ENCODE measurements at regions not wholly inside any gene's neighbourhood (a gene's known extent, or its start where the extent isn't known, plus 50 kb on each side); places are given as distances from the start of the nearest gene placed in this dataset.

- DNase-seq (ENCODE audit: low spot score) (peak; percentile 82), ATAC-seq (ENCODE audit: low read depth) (peak; percentile 58)
- H3K36me3 ChIP-seq (ENCODE audit: low read depth) = peaks cover 91% of the 10 kb centered on the region
- peak overlapping the region; percentile 98 for H3K27ac ChIP-seq (ENCODE audit: poor library complexity, severe bottlenecking)
- peak; percentile 13 for TF ChIP-seq CTCF (IDR thresholded peaks at IDR 0.05; ENCODE audit: poor library complexity, severe bottlenecking)
- no peaks in the 10 kb centered on the region for H3K9me3 ChIP-seq (ENCODE audit: severe bottlenecking)
- peaks cover under 1% of the 10 kb centered on the region for H3K4me1 ChIP-seq (ENCODE audit: insufficient read depth, poor library complexity, severe bottlenecking)
- no peaks in the 10 kb centered on the region for H3K27me3 ChIP-seq (ENCODE audit: insufficient read depth, poor library complexity, severe bottlenecking)
- H3K4me3 ChIP-seq (ENCODE audit: severe bottlenecking) = peak overlapping the region; percentile 86
Observed at GRCh38 chr9:21559402-21560280, 77.5 kb upstream of the IFNE start.

DNA sequence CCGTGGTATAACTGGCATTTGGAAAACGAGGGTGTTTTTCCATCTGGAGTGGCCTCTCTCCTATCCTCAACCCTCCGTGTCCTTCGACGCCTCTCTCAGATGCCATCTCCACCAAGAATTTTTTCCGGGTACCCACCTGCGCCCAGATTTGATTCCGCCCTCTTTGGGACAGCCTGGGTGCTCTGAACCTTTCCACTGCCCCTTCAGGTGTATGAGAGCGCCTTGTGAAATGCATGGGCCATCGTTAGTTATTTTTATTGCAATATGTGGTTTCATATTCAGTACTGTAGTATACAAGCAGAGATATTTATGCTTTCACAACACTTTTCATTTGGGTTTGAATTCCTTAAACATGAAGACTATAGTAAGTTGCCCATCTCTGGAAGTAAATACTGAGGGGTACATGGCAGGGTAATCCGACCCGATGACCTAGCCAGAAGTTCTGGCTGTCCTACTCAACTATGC is 78.2 kb upstream of the IFNE start:
- DNase-seq (ENCODE audit: low spot score) (no peak), ATAC-seq (ENCODE audit: low read depth) (peak; percentile 2; the same call in 1 of the 3 replicates)
- peaks cover 84% of the 10 kb centered on the region for H3K36me3 ChIP-seq (ENCODE audit: low read depth)
- H3K27ac ChIP-seq (ENCODE audit: poor library complexity, severe bottlenecking) = peak overlapping the region; percentile 98
- H3K27me3 ChIP-seq (ENCODE audit: insufficient read depth, poor library complexity, severe bottlenecking) = no peaks in the 10 kb centered on the region
- peaks cover 8% of the 10 kb centered on the region for H3K4me1 ChIP-seq (ENCODE audit: insufficient read depth, poor library complexity, severe bottlenecking)
- no peaks in the 10 kb centered on the region for H3K9me3 ChIP-seq (ENCODE audit: severe bottlenecking)
- TF ChIP-seq CTCF (IDR thresholded peaks at IDR 0.05; ENCODE audit: poor library complexity, severe bottlenecking) = no peak
- peak overlapping the region; percentile 86 for H3K4me3 ChIP-seq (ENCODE audit: severe bottlenecking)

GRCh38 chr9:21561502-21561901 is 79.4 kb upstream of the IFNE start:
- Histone ChIP-seq H3K4me3 (ENCODE audit: severe bottlenecking) (peak overlapping the region; percentile 86), H3K4me1 (ENCODE audit: insufficient read depth, poor library complexity, severe bottlenecking) (peaks cover 20% of the 10 kb centered on the region), H3K9me3 (ENCODE audit: severe bottlenecking) (no peaks in the 10 kb centered on the region), H3K27me3 (ENCODE audit: insufficient read depth, poor library complexity, severe bottlenecking) (no peaks in the 10 kb centered on the region), H3K36me3 (ENCODE audit: low read depth) (peaks cover 72% of the 10 kb centered on the region), H3K27ac (ENCODE audit: poor library complexity, severe bottlenecking) (peak overlapping the region; percentile 98)
- no peak for TF ChIP-seq CTCF (IDR thresholded peaks at IDR 0.05; ENCODE audit: poor library complexity, severe bottlenecking)
- ATAC-seq (ENCODE audit: low read depth) = no peak
- DNase-seq (ENCODE audit: low spot score) = no peak

GRCh38 chr9:21564175-21564574 is 82.1 kb upstream of the IFNE start:
- Histone ChIP-seq H3K4me3 (ENCODE audit: severe bottlenecking) (peak overlapping the region; percentile 86), H3K27ac (ENCODE audit: poor library complexity, severe bottlenecking) (peak overlapping the region; percentile 98), H3K27me3 (ENCODE audit: insufficient read depth, poor library complexity, severe bottlenecking) (no peaks in the 10 kb centered on the region), H3K4me1 (ENCODE audit: insufficient read depth, poor library complexity, severe bottlenecking) (peaks cover 46% of the 10 kb centered on the region), H3K36me3 (ENCODE audit: low read depth) (peaks cover 68% of the 10 kb centered on the region), H3K9me3 (ENCODE audit: severe bottlenecking) (no peaks in the 10 kb centered on the region)
- DNase-seq (ENCODE audit: low spot score) = no peak
- TF ChIP-seq CTCF (IDR thresholded peaks at IDR 0.05; ENCODE audit: poor library complexity, severe bottlenecking) = no peak
- ATAC-seq (ENCODE audit: low read depth) = peak; percentile 46

DNA sequence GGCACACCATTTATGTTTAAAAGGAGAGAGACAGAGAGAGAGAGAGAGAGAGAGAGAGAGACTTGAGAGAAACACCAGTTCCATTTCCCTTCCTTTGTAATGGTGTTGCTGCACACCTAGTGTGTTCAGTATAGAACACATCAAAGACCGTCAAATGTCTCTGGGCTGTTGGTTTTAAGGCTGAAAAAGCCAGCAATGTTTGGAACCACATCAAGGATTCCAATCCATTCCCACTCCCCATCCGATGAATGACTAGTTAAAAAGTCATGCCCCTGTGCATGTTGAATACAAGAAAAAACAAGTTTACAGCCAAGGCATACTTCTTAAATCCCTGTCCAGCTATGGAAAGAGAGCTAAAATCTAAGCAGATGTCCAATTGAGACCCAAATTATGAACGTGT is 83.0 kb upstream of the IFNE start:
- TF ChIP-seq CTCF (IDR thresholded peaks at IDR 0.05; ENCODE audit: poor library complexity, severe bottlenecking) = no peak
- no peaks in the 10 kb centered on the region for H3K27me3 ChIP-seq (ENCODE audit: insufficient read depth, poor library complexity, severe bottlenecking)
- H3K9me3 ChIP-seq (ENCODE audit: severe bottlenecking) = no peaks in the 10 kb centered on the region
- peaks cover 56% of the 10 kb centered on the region for H3K4me1 ChIP-seq (ENCODE audit: insufficient read depth, poor library complexity, severe bottlenecking)
- DNase-seq (ENCODE audit: low spot score) = no peak
- peak; percentile 58 for ATAC-seq (ENCODE audit: low read depth)
- peak overlapping the region; percentile 86 for H3K4me3 ChIP-seq (ENCODE audit: severe bottlenecking)
- H3K27ac ChIP-seq (ENCODE audit: poor library complexity, severe bottlenecking) = peak overlapping the region; percentile 98
- peaks cover 69% of the 10 kb centered on the region for H3K36me3 ChIP-seq (ENCODE audit: low read depth)
